Esophagus muscularis mucosa (tissue), 4 donors: ENCODE measurements at regions not wholly inside any gene's neighbourhood (a gene's known extent, or its start where the extent isn't known, plus 50 kb on each side); places are given as distances from the start of the nearest gene placed in this dataset.
"Not testable (repeated sequence)": the region's sequence is repeated elsewhere in the genome, so short reads cannot be mapped to it uniquely, and the experiment has no call there.

Experiments used
- DNase-seq: peaks from one replicate; pipeline ENCODE4 v3.0.0-alpha.2; 2017; ENCODE audit errors: extremely low spot score
- H3K27ac ChIP-seq, 4 donors: fragments of 200-600 bp; sonication (generic); replicated peaks in 1 of 4; 1 replicate in 3 of 4; 2 replicates in 1 of 4; pipeline ENCODE4 v1.5.1; 2016 to 2019; ENCODE audit warnings: mild to moderate bottlenecking in 1 of 4
- H3K27me3 ChIP-seq, 4 donors: fragments of 200-600 bp; sonication (generic); one replicate each; pipeline versions ENCODE4 v1.5.1 to v1.6.0; 2016 to 2019
- H3K36me3 ChIP-seq, 4 donors: fragments of 200-600 bp; sonication (generic); one replicate each; pipeline ENCODE4 v1.5.1; 2016 to 2019
- H3K4me1 ChIP-seq, 4 donors: fragments of 200-600 bp; sonication (generic); one replicate each; pipeline ENCODE4 v1.5.1; 2016 to 2019
- H3K4me3 ChIP-seq, 4 donors: fragments of 200-600 bp; sonication (generic); 1 replicate in 2 of 4; 2 replicates in 2 of 4; pipeline ENCODE4 v1.5.1; 2016 to 2019; ENCODE audit warnings: mild to moderate bottlenecking in 4 of 4, moderate library complexity in 1 of 4
- H3K9me3 ChIP-seq, 4 donors: fragments of 200-600 bp; sonication (generic); 1 replicate in 3 of 4; 2 replicates in 1 of 4; pipeline ENCODE4 v1.5.1; 2016 to 2019
- EP300 ChIP-seq: sonication (generic); formaldehyde crosslinking; IDR thresholded peaks from one replicate; pipeline ENCODE4 v1.6.1; 2017; ENCODE audit warnings: antibody characterized with exemption
- POLR2A ChIP-seq: fragments of 450-650 bp; IDR thresholded peaks from one replicate; pipeline ENCODE4 v1.6.1; 2017; ENCODE audit warnings: antibody characterized with exemption, moderate library complexity, mild to moderate bottlenecking, low read depth
- POLR2AphosphoS5 ChIP-seq, 2 donors: sonication (generic); formaldehyde crosslinking; IDR thresholded peaks; one replicate each; pipeline ENCODE4 v1.6.1; 2017; ENCODE audit warnings: antibody characterized with exemption in 2 of 2
- WGBS: methylation state at CpG from one replicate; pipeline ENCODE4 v1.1.5; 2018; 5-methylcytosine and 5-hydroxymethylcytosine counted together
- intact Hi-C: fragments of 100-400 bp; cut with DNase I; formaldehyde crosslinking; loops from one replicate; pipeline ENCODE4 v1.15.1; 2023
- TF ChIP-seq, protein P1 (sequence below), 3 experiments: fragments of 200-600 bp in 2 of 3; fragments of 450-650 bp in 1 of 3; sonication (generic) in 2 of 3; IDR thresholded peaks; one replicate each; pipeline ENCODE4 v1.5.1; 2017 to 2019; ENCODE audit warnings: antibody characterized with exemption in 3 of 3, mild to moderate bottlenecking in 2 of 3, moderate library complexity in 1 of 3

DNA sequence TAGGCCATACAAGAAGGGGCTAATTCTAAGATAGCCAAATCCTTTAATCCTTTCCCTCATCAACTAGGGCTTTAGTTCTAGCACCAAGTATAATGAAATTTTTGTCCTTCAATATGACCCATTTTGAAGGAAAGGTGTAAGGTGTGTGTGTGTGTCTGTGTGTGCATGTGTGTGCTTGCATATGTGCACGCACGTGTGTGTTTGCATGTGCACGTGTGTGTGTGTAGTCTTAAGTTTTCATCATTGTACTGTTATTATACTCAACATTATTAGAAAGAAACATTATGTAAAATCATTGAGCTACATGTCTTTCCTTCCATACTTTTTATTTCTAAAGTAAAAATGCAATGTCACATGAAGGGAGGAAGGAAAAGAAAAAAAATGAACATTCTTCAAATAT, 547.7 kb downstream of the FAM181B start:
- TF ChIP-seq EP300 (no peak), POLR2A (no peak)
- H3K36me3 ChIP-seq = no peaks in the 10 kb centered on the region
- no peak overlapping the region for H3K27ac ChIP-seq
- no peaks in the 10 kb centered on the region for H3K4me1 ChIP-seq
- 93% methylated on average over 3 of the region's 3 CpGs for WGBS
- no peaks in the 10 kb centered on the region for H3K27me3 ChIP-seq
- no peaks in the 10 kb centered on the region for H3K9me3 ChIP-seq
- H3K4me3 ChIP-seq = no peak overlapping the region
- DNase-seq = no peak
- intact Hi-C loops = no loop called here

DNA sequence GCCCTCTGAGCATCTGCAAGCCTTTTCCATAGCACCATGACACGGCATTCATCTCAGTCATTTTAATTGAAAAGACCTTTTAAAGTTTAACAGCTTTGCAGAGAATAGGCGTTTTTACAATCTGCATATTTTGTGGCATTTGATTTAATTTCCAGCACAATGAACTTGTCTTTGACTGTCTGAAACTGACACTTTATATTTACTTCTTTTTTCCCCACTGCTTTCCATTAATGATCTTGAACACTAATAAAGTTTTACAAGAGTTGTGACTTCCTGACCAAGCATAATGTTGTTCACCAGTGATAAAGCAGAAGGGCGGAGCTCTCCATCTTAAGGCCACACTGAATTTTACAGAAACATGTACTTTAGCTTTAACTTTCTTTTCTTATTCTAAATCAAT, 548.7 kb downstream of the FAM181B start:
- Histone ChIP-seq H3K27me3 (no peaks in the 10 kb centered on the region), H3K4me1 (no peaks in the 10 kb centered on the region), H3K36me3 (no peaks in the 10 kb centered on the region), H3K4me3 (no peak overlapping the region), H3K9me3 (no peaks in the 10 kb centered on the region), H3K27ac (no peak overlapping the region)
- intact Hi-C loops = no loop called here
- WGBS = 83% methylated on average over 3 of the region's 3 CpGs
- no peak for DNase-seq
- TF ChIP-seq EP300 (no peak), POLR2A (no peak), POLR2AphosphoS5 (IDR thresholded peaks at IDR 0.05) (no peak)
- TF ChIP-seq, protein P1, sequence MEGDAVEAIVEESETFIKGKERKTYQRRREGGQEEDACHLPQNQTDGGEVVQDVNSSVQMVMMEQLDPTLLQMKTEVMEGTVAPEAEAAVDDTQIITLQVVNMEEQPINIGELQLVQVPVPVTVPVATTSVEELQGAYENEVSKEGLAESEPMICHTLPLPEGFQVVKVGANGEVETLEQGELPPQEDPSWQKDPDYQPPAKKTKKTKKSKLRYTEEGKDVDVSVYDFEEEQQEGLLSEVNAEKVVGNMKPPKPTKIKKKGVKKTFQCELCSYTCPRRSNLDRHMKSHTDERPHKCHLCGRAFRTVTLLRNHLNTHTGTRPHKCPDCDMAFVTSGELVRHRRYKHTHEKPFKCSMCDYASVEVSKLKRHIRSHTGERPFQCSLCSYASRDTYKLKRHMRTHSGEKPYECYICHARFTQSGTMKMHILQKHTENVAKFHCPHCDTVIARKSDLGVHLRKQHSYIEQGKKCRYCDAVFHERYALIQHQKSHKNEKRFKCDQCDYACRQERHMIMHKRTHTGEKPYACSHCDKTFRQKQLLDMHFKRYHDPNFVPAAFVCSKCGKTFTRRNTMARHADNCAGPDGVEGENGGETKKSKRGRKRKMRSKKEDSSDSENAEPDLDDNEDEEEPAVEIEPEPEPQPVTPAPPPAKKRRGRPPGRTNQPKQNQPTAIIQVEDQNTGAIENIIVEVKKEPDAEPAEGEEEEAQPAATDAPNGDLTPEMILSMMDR (IDR thresholded peaks at IDR 0.05) = no peak

DNA sequence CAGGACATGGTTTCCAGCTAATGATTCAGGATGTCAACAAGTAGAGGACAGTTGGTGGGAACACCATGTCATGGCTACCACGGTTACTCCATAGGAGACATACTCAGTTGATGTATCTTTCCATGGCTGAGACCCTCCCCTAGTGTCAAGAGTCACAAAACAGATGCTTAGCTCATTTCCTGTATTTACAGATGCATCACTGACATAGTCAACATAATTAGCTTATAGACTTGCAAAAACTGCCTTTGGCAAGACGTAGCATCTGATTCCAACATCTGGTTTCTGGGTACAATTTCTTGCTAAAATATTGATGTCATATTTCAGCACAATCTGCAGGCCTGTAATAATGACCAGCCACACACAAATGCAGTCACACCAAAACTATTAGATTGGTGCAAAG, 550.3 kb downstream of the FAM181B start:
- intact Hi-C loops = no loop called here
- H3K9me3 ChIP-seq = no peaks in the 10 kb centered on the region
- DNase-seq = no peak
- no peaks in the 10 kb centered on the region for H3K4me1 ChIP-seq
- 55% methylated on average over 2 of the region's 2 CpGs for WGBS
- H3K36me3 ChIP-seq = no peaks in the 10 kb centered on the region
- H3K4me3 ChIP-seq = no peak overlapping the region
- H3K27me3 ChIP-seq = no peaks in the 10 kb centered on the region
- no peak overlapping the region for H3K27ac ChIP-seq
- no peak for TF ChIP-seq EP300
- no peak for TF ChIP-seq POLR2A
- no peak for TF ChIP-seq POLR2AphosphoS5 (IDR thresholded peaks at IDR 0.05)
- TF ChIP-seq, protein P1 (IDR thresholded peaks at IDR 0.05) = no peak

DNA sequence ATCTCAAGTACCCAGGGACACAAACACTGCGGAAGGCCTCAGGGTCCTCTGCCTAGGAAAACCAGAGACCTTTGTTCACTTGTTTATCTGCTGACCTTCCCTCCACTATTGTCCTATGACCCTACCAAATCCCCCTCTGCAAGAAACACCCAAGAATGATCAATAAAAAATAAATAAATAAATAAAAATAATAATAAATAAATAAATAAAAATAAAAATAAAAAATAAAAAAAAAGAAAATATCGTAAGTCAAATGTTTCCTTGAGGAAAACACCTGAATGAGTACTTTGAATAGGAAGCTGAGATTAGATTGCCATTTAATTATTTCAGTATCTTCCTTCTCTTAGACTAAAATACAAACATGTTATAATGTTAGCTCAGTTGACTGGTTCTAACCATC, 551.0 kb downstream of the FAM181B start:
- H3K27me3 ChIP-seq, H3K4me1 ChIP-seq, H3K4me3 ChIP-seq, H3K9me3 ChIP-seq, H3K36me3 ChIP-seq, intact Hi-C loops, H3K27ac ChIP-seq, DNase-seq: not testable (repeated sequence)
- 86% methylated on average over 1 of the region's 2 CpGs for WGBS

DNA sequence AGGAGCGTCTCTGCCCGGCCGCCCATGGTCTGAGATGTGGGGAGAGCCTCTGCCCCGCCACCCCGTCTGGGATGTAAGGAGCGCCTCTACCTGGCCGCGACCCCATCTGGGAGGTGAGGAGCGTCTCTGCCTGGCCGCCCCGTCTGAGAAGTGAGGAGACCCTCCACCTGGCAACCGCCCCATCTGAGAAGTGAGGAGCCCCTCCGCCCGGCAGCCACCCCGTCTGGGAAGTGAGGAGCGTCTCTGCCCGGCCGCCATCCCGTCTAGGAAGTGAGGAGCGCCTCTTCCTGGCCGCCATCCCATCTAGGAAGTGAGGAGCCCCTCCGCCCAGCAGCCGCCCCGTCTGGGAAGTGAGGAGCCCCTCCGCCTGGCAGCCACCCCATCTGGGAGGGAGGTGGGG, 551.9 kb downstream of the FAM181B start:
- H3K27me3 ChIP-seq, H3K9me3 ChIP-seq, intact Hi-C loops, H3K4me1 ChIP-seq, H3K27ac ChIP-seq, H3K4me3 ChIP-seq, H3K36me3 ChIP-seq, DNase-seq: not testable (repeated sequence)
- WGBS = 90% methylated on average over 14 of the region's 25 CpGs

DNA sequence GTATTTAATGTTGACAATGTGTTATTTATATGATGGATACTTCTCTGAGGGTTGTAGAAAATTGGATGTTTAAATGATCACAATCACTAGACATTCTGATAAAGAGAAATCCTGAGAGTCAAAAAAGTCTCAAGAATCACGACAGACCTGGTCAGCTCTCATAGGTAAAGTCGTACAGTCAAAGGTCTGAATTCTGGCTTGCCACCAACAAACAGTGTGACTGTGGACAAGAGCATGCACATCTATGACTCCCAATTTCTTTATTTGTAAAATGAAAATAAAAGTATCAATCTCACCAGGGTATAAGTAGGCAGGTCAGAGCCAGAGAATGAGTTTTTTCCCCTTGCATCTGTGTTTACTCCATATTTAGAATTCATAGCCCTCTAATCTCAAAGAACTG, 556.7 kb downstream of the FAM181B start:
- no peak for TF ChIP-seq POLR2AphosphoS5 (IDR thresholded peaks at IDR 0.05)
- TF ChIP-seq EP300 = no peak
- H3K4me1 ChIP-seq = no peaks in the 10 kb centered on the region
- intact Hi-C loops = no loop called here
- no peak overlapping the region for H3K4me3 ChIP-seq
- DNase-seq = no peak
- no peaks in the 10 kb centered on the region for H3K36me3 ChIP-seq
- H3K27ac ChIP-seq = no peak overlapping the region
- no peaks in the 10 kb centered on the region for H3K27me3 ChIP-seq
- H3K9me3 ChIP-seq = no peaks in the 10 kb centered on the region
- WGBS = 84% methylated on average over 2 of the region's 2 CpGs

DNA sequence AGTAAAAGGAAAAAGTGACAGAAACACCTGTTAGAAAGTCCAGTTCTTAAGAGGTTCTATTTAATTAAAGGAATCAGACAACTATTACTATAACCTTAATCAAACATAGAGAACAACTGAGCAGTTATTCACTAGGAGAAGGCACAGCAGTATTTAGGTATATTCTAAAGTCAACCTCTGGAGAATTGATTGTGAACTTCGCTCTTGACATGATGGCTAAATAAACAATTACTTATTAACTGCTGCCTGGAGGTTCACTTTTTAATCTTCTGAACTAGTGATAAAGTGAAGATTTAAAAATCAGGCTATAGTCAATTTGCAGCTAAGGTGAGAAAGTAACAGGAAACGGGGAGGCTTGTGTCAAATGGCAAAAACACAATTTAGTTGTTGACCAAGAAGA, 557.3 kb downstream of the FAM181B start:
- Histone ChIP-seq H3K4me1 (no peaks in the 10 kb centered on the region), H3K27ac (no peak overlapping the region), H3K4me3 (no peak overlapping the region), H3K36me3 (no peaks in the 10 kb centered on the region), H3K27me3 (no peaks in the 10 kb centered on the region), H3K9me3 (no peaks in the 10 kb centered on the region)
- intact Hi-C loops = no loop called here
- TF ChIP-seq EP300 = no peak
- no peak for TF ChIP-seq POLR2AphosphoS5 (IDR thresholded peaks at IDR 0.05)
- no peak for TF ChIP-seq POLR2A
- 69% methylated on average over 2 of the region's 2 CpGs for WGBS
- DNase-seq = no peak
